ENCODE measurements at regions not wholly inside any gene's neighbourhood (a gene's known extent, or its start where the extent isn't known, plus 50 kb on each side); places are given as distances from the start of the nearest gene placed in this dataset.

DNA sequence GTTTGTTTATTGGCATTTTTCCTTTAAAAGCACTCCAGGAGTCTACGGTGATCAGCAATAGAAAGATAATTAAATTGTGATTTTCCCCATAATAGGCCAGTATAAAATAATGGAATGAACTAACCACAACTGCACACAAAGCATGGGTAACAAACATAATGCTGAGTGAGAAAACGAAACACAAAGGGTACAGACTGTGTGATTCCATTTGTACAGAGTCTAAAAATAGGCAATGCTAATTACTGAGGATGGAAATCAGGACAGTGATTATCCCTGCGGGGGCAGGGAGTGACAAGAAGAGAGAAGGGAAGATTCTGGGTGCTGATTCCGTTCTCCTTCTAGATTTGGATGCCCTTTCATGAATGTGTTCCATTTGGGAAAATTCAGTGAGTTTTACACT, 478.1 kb downstream of the PREX1 start:
- no peaks in the 10 kb centered on the region for H3K4me1 Mint-ChIP-seq
- H3K27me3 Mint-ChIP-seq, result peaks cover 8% of the 10 kb centered on the region
- no peak overlapping the region for H3K4me3 Mint-ChIP-seq
- no peaks in the 10 kb centered on the region for H3K9me3 Mint-ChIP-seq
- H3K27ac Mint-ChIP-seq, result no peak overlapping the region
- H3K36me3 Mint-ChIP-seq, result no peaks in the 10 kb centered on the region

GRCh38 chr20:48348022-48348421, 479.8 kb downstream of the PREX1 start:
- Mint-ChIP-seq H3K9me3 (no peaks in the 10 kb centered on the region), H3K4me3 (no peak overlapping the region), H3K36me3 (no peaks in the 10 kb centered on the region), H3K27me3 (peaks cover 6% of the 10 kb centered on the region), H3K27ac (no peak overlapping the region), H3K4me1 (no peaks in the 10 kb centered on the region)

GRCh38 chr20:48342822-48343513, 484.8 kb downstream of the PREX1 start:
- Mint-ChIP-seq H3K36me3 (no peaks in the 10 kb centered on the region), H3K27me3 (peaks cover 9% of the 10 kb centered on the region), H3K9me3 (no peaks in the 10 kb centered on the region)

GRCh38 chr20:48340883-48341281, 486.9 kb downstream of the PREX1 start:
- Mint-ChIP-seq H3K27ac (no peak overlapping the region), H3K27me3 (peaks cover 11% of the 10 kb centered on the region), H3K4me3 (no peak overlapping the region)

More at GRCh38 chr20:48342822-48343513, 484.8 kb downstream of the PREX1 start:
- Mint-ChIP-seq H3K27ac (no peak overlapping the region), H3K4me3 (no peak overlapping the region), H3K4me1 (no peaks in the 10 kb centered on the region)

GRCh38 chr20:48339986-48340882, 487.6 kb downstream of the PREX1 start:
- H3K4me1 Mint-ChIP-seq, result no peaks in the 10 kb centered on the region
- no peaks in the 10 kb centered on the region for H3K36me3 Mint-ChIP-seq
- H3K9me3 Mint-ChIP-seq, result no peaks in the 10 kb centered on the region
- no peak overlapping the region for H3K4me3 Mint-ChIP-seq
- peaks cover 11% of the 10 kb centered on the region for H3K27me3 Mint-ChIP-seq
- no peak overlapping the region for H3K27ac Mint-ChIP-seq

More at GRCh38 chr20:48340883-48341281, 486.9 kb downstream of the PREX1 start:
- H3K4me1 Mint-ChIP-seq, result no peaks in the 10 kb centered on the region
- H3K9me3 Mint-ChIP-seq, result no peaks in the 10 kb centered on the region
- no peaks in the 10 kb centered on the region for H3K36me3 Mint-ChIP-seq

- H3K27ac Mint-ChIP-seq, result no peak overlapping the region
- H3K4me3 Mint-ChIP-seq, result no peak overlapping the region
- H3K9me3 Mint-ChIP-seq, result no peaks in the 10 kb centered on the region
- H3K4me1 Mint-ChIP-seq, result no peaks in the 10 kb centered on the region
- H3K27me3 Mint-ChIP-seq, result peaks cover 12% of the 10 kb centered on the region
- H3K36me3 Mint-ChIP-seq, result no peaks in the 10 kb centered on the region
Observed at GRCh38 chr20:48339190-48339985, 488.4 kb downstream of the PREX1 start.

GRCh38 chr20:48338717-48339116, 489.1 kb downstream of the PREX1 start:
- H3K4me3 Mint-ChIP-seq, result no peak overlapping the region

DNA sequence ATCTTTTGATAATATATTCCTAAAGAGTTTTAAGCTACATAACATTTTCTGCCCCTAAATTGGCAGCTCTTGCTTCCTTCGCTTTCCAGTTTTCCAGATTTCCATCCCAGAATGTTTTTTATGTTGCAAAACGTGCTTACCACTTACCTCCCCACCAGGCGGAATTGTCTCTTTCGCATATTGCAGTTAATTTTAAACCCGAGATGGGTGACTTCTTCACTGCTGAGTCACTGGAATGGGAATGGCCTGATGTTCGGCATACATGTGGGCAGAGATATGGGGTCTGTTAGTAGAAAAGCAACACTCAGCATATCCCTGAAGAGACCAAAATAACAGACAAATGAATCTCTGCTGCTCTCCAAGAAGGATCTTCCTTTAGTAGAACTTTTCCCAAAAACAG, 491.2 kb downstream of the PREX1 start:
- Mint-ChIP-seq H3K27ac (no peak overlapping the region), H3K4me3 (no peak overlapping the region), H3K4me1 (no peaks in the 10 kb centered on the region), H3K36me3 (no peaks in the 10 kb centered on the region), H3K9me3 (no peaks in the 10 kb centered on the region), H3K27me3 (peaks cover 8% of the 10 kb centered on the region)

More at GRCh38 chr20:48338717-48339116, 489.1 kb downstream of the PREX1 start:
- H3K36me3 Mint-ChIP-seq, result no peaks in the 10 kb centered on the region
- H3K9me3 Mint-ChIP-seq, result no peaks in the 10 kb centered on the region
- H3K4me1 Mint-ChIP-seq, result no peaks in the 10 kb centered on the region
- H3K27me3 Mint-ChIP-seq, result peaks cover 12% of the 10 kb centered on the region
- no peak overlapping the region for H3K27ac Mint-ChIP-seq

DNA sequence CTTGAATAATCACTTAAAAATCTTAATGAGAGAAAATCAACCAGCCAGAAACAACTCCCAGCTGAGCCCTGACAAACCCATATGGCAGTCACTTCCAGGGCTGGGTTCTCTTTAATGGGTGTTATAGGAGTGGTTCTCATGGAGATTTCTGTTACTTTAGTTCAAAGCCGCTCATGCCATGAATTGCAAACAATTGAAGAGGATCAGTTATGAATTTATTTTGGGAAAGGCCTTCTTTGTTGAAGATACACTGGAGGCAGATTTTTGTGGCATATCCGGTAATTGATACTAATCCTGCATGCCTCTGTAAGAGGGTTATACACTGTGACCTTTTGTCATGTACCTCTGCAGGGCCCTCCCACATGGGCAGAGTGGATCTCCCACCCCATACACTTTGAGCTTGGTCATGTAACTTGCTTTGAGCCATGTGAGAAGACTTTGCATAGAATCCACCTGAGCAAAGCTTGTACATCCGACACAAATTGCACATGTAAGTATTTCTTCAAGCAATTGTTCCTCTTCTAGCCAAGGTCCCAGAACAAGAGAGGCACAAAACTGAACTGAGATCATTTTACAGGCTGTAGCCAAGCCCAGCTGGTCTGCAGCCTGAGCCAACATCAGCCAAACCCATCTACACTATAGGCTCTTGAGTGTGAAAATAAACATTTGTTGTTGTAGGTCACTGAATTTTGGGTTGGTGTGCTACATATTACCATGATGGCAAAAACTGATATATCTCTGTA, 492.3 kb downstream of the PREX1 start:
- H3K9me3 Mint-ChIP-seq, result no peaks in the 10 kb centered on the region
- no peaks in the 10 kb centered on the region for H3K4me1 Mint-ChIP-seq
- no peaks in the 10 kb centered on the region for H3K36me3 Mint-ChIP-seq
- no peak overlapping the region for H3K4me3 Mint-ChIP-seq
- H3K27me3 Mint-ChIP-seq, result peaks cover 6% of the 10 kb centered on the region
- H3K27ac Mint-ChIP-seq, result no peak overlapping the region

GRCh38 chr20:48333707-48334106, 494.1 kb downstream of the PREX1 start:
- Mint-ChIP-seq H3K27ac (no peak overlapping the region), H3K4me1 (no peaks in the 10 kb centered on the region), H3K36me3 (no peaks in the 10 kb centered on the region), H3K27me3 (peaks cover 4% of the 10 kb centered on the region), H3K4me3 (no peak overlapping the region), H3K9me3 (no peaks in the 10 kb centered on the region)

GRCh38 chr20:48332555-48332954, 495.2 kb downstream of the PREX1 start:
- no peaks in the 10 kb centered on the region for H3K36me3 Mint-ChIP-seq
- no peak overlapping the region for H3K4me3 Mint-ChIP-seq
- no peak overlapping the region for H3K27ac Mint-ChIP-seq
- no peaks in the 10 kb centered on the region for H3K9me3 Mint-ChIP-seq
- H3K4me1 Mint-ChIP-seq, result no peaks in the 10 kb centered on the region
- peaks cover 6% of the 10 kb centered on the region for H3K27me3 Mint-ChIP-seq

GRCh38 chr20:48331518-48332286, 496.1 kb downstream of the PREX1 start:
- Mint-ChIP-seq H3K27ac (no peak overlapping the region), H3K4me1 (no peaks in the 10 kb centered on the region), H3K36me3 (no peaks in the 10 kb centered on the region), H3K4me3 (no peak overlapping the region), H3K27me3 (peaks cover 8% of the 10 kb centered on the region), H3K9me3 (no peaks in the 10 kb centered on the region)

DNA sequence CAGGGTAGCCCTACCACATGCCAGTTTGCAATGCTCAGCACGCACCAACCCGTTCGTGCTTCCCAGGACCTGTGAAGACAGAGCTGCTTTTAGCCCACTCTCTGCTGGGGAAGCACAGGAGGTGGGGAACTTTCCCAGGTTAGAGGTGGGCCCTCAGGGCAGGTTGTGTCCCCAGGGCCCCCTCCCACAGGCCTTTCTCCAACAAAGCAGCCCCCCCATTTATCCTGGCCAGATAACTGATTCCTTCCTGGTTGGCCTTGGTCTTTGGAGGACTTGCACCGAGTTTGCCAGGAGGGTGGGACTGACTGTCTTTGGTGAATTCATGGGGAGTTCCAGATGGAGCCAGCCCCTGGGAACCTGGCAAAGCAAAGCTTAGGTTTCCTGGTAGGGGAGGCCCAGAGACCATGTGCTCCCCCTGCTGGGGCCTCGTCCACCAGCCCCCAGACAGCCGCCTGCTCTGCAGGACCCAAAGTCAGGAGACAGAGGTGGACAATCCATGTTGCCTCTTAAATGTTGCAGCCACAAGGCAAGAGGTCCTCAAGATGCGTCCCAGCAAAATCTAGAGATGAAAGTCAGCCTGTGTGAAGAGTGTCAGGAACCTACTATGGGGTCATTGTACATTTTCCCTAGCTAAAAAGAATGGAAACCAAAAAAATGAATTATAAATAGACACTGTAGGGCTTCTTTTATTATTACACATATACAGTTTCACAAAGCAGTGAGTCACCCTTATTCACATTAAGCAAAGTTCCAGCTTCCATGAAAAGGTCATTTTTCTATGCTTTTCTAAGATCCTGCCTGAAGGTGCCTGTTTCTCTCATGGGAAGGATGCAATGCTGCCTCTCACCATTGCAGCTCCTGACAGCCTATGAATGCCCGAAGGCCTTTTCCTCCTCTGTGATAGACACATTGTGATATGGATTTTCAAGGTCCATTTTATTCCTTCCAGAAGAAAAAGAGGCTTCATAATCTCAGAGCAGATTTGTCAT, 497.8 kb downstream of the PREX1 start:
- Mint-ChIP-seq H3K9me3 (no peaks in the 10 kb centered on the region), H3K4me1 (no peaks in the 10 kb centered on the region), H3K36me3 (no peaks in the 10 kb centered on the region), H3K27ac (no peak overlapping the region), H3K4me3 (no peak overlapping the region), H3K27me3 (peaks cover 8% of the 10 kb centered on the region)

Measured in activated naive CD4-positive, alpha-beta T cell treated with anti-CD3 and anti-CD28 coated beads, Interleukin-2, amount 50 U/mL, for 24 hours (primary cell).